ENCODE measurements at regions not wholly inside any gene's neighbourhood (a gene's known extent, or its start where the extent isn't known, plus 50 kb on each side); places are given as distances from the start of the nearest gene placed in this dataset.
"Not testable (repeated sequence)": the region's sequence is repeated elsewhere in the genome, so short reads cannot be mapped to it uniquely, and the experiment has no call there.

- TF ChIP-seq CTCF (IDR thresholded peaks at IDR 0.05; ENCODE audit: low read depth, low read length, poor library complexity, severe bottlenecking); EZH2phosphoT487 (IDR thresholded peaks at IDR 0.05; ENCODE audit: borderline replicate concordance, low read length): not testable (repeated sequence)
Observed at GRCh38 chr5:108558840-108559239, 176.9 kb upstream of the FBXL17 start.

Data from DOHH2 (cell line).